GM10248 (cell line): ENCODE measurements at regions not wholly inside any gene's neighbourhood (a gene's known extent, or its start where the extent isn't known, plus 50 kb on each side); places are given as distances from the start of the nearest gene placed in this dataset.

Experiments used
- CTCF ChIA-PET: fragments of 300-600 bp; sonication (Branson Sonifier 250); formaldehyde crosslinking; extraction: SDS; loops from one replicate; lab custom pipeline; 2021; ENCODE audit warnings: antibody characterized with exemption; lab: Yijun Ruan, JAX
- POLR2A ChIA-PET: fragments of 350-650 bp; sonication (Branson Sonifier 250); formaldehyde crosslinking; extraction: SDS; loops from one replicate; lab custom pipeline; 2020; ENCODE audit warnings: antibody characterized with exemption; lab: Yijun Ruan, JAX
- DNase-seq: peaks from one replicate; pipeline ENCODE4 v3.0.0; 2012; ENCODE audit errors: extremely low spot score
- TF ChIP-seq, protein P1 (sequence below): IDR thresholded peaks from 2 replicates; pipeline ENCODE4 v1.5.1; 2012; ENCODE audit warnings: mild to moderate bottlenecking, low read depth; ENCODE audit errors: extremely low read depth, missing control alignments, control extremely low read depth

DNA sequence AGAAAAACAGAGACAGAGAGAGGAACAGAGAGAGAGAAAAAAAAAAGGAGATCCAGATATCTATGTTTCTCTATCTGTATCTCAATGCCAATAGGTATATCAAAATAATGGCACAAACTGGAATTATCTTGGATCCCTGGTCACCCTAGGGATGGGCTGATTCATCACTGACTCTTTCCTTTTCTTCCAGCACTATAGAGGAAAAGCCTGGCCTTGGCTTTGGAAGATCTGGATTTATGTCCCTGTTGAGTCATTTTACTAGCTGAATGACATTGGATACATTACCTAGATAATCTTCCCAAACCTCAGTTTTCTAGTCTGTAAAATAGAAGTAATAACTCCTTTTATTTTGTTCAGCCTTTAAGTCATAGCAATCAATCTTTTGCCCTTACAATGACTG, 152.8 kb upstream of the GDF10 start:
- ChIA-PET POLR2A (no interaction called here), CTCF (no interaction called here)
- TF ChIP-seq, protein P1, sequence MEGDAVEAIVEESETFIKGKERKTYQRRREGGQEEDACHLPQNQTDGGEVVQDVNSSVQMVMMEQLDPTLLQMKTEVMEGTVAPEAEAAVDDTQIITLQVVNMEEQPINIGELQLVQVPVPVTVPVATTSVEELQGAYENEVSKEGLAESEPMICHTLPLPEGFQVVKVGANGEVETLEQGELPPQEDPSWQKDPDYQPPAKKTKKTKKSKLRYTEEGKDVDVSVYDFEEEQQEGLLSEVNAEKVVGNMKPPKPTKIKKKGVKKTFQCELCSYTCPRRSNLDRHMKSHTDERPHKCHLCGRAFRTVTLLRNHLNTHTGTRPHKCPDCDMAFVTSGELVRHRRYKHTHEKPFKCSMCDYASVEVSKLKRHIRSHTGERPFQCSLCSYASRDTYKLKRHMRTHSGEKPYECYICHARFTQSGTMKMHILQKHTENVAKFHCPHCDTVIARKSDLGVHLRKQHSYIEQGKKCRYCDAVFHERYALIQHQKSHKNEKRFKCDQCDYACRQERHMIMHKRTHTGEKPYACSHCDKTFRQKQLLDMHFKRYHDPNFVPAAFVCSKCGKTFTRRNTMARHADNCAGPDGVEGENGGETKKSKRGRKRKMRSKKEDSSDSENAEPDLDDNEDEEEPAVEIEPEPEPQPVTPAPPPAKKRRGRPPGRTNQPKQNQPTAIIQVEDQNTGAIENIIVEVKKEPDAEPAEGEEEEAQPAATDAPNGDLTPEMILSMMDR: no peak

GRCh38 chr10:47150581-47150980, 149.4 kb upstream of the GDF10 start:
- ChIA-PET POLR2A (no interaction called here), CTCF (interaction anchor here (0.9 kb wide), 1 partner anchor 16 kb away, joined by 3 read pairs; no protein-coding TSS in a partner anchor)
- DNase-seq: no peak
- TF ChIP-seq, protein P1: no peak

More for the DNA sequence above, 152.8 kb upstream of the GDF10 start:
- DNase-seq: no peak

DNA sequence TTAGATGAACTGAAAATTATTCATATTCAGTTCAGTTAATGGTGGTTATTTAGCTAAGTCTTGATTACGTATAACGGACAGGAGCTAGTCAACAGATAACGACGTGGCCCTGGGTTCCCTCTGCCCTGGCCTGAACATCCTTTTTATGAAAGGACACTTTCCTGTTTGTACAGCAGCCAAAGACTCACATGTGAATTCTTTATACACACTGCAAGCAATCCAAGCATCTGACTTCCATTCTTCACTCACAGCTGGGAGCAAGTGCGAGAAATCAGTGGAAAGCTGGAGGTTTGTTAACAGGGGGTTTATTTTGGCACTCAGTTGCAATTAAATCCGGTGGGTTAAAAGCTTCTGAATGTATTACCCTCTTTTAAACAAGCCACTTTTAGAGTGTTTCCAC, 148.1 kb upstream of the GDF10 start:
- POLR2A ChIA-PET: no interaction called here
- TF ChIP-seq, protein P1: no peak
- DNase-seq: no peak
- CTCF ChIA-PET: interaction anchor here (1.0 to 1.3 kb wide), 2 partner anchors 13 to 18 kb away, joined by 4 read pairs; no protein-coding TSS in a partner anchor

DNA sequence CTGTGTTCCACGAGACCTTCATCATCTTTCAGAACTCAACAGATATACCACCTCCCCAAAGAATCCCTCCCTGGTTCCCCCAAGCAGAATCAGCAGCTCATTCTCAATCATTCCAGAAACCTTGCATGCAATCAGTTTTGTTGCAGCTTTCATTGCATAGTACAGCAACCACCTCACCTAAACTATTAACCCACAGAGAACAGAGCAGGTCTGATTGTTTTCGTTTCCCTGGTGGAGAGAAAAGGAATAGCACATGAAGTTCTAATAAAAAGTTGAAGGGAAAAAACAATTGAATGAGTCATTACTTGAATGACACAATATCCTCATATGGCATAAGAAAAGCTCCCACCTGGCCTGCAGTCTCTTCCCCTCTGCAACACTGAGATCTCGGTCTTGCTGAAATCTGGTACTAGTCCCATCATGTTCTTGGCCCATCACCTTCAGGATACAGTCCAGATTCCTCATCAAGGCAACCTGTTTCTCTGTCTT, 147.1 kb upstream of the GDF10 start:
- CTCF ChIA-PET: interaction anchor here (1.0 to 1.3 kb wide), 2 partner anchors 14 to 17 kb away, joined by 4 read pairs; no protein-coding TSS in a partner anchor
- TF ChIP-seq, protein P1: no peak
- POLR2A ChIA-PET: no interaction called here
- no peak for DNase-seq

GRCh38 chr10:47154762-47155161, 145.2 kb upstream of the GDF10 start:
- no peak for DNase-seq
- ChIA-PET CTCF (no interaction called here), POLR2A (no interaction called here)
- TF ChIP-seq, protein P1: no peak

GRCh38 chr10:47156873-47157272, 143.1 kb upstream of the GDF10 start:
- ChIA-PET POLR2A (no interaction called here), CTCF (no interaction called here)
- TF ChIP-seq, protein P1: no peak
- DNase-seq: no peak
